K562 (cell line): ENCODE measurements at regions not wholly inside any gene's neighbourhood (a gene's known extent, or its start where the extent isn't known, plus 50 kb on each side); places are given as distances from the start of the nearest gene placed in this dataset.

ENCODE experiments used
- ATAC-seq: fragments of 200-7000 bp; cut with Tn5 transposase; 3 replicates; pipeline ENCODE4 v1.9.1; 2020; ENCODE audit warnings: moderate library complexity
- BruUV-seq: library from RNA; stranded (reverse); fragments of 400-500 nt; replicated peaks from 2 replicates; lab custom pipeline; 2021; lab: Mats Ljungman, UMichigan
- CTCF ChIA-PET: fragments of 300-600 bp; formaldehyde crosslinking; extraction: SDS; loops from one replicate; lab custom pipeline; 2021; ENCODE audit warnings: low intra/inter-chr PET ratio; lab: Yijun Ruan, JAX
- POLR2A ChIA-PET: fragments of 300-600, 350-650 bp; sonication (Branson Sonifier 250); formaldehyde crosslinking; extraction: SDS; loops from one replicate; lab custom pipeline; 2021; ENCODE audit warnings: antibody characterized with exemption, inconsistent platforms; lab: Yijun Ruan, JAX
- DNase-seq, 4 experiments: peaks; one replicate each; pipeline versions ENCODE4 v3.0.0 to v3.0.0-alpha.2; 2011 to 2018; ENCODE audit warnings: low spot score in 3 of 4, mixed read lengths in 3 of 4; ENCODE audit errors: extremely low read depth in 1 of 4
- FAIRE-seq: peaks from 2 replicates; lab custom pipeline; 2011; peaks lifted over from hg19 to GRCh38; lab: Jason Lieb, UNC
- H2AFZ ChIP-seq: 2 replicates; pipeline ENCODE4 v1.6.0; 2011; ENCODE audit warnings: low read depth, low read length, control low read depth, inconsistent platforms
- H3K27ac ChIP-seq: fragments of 200-600 bp; 3 replicates; pipeline ENCODE4 v1.8.0; 2011; ENCODE audit warnings: low read depth, mild to moderate bottlenecking, control low read depth, inconsistent platforms, low read length, moderate library complexity, mixed read lengths; ENCODE audit errors: extremely low read depth
- H3K27me3 ChIP-seq, 2 experiments: fragments of 300-600 bp in 1 of 2; 2 replicates in 1 of 2; 3 replicates in 1 of 2; pipeline versions ENCODE4 v1.6.0 to v1.8.0; 2011; ENCODE audit warnings: inconsistent platforms in 2 of 2, low read length in 2 of 2, mild to moderate bottlenecking in 1 of 2, mixed read lengths in 1 of 2, moderate library complexity in 1 of 2; ENCODE audit not compliant: control insufficient read depth in 2 of 2, insufficient read depth in 2 of 2
- H3K36me3 ChIP-seq: fragments of 300-600 bp; 3 replicates; pipeline ENCODE4 v1.8.0; 2011; ENCODE audit warnings: mild to moderate bottlenecking, low read length, inconsistent platforms; ENCODE audit not compliant: control insufficient read depth, insufficient read depth
- H3K4me1 ChIP-seq, 2 experiments: fragments of 200-600 bp in 1 of 2; replicated peaks in 1 of 2; 2 replicates in 1 of 2; 3 replicates in 1 of 2; pipeline versions ENCODE4 v1.5.1 to v1.8.0; 2011; ENCODE audit warnings: inconsistent platforms in 2 of 2, low read length in 2 of 2, mild to moderate bottlenecking in 1 of 2, mixed read lengths in 1 of 2, moderate library complexity in 1 of 2; ENCODE audit not compliant: control insufficient read depth in 2 of 2, insufficient read depth in 2 of 2
- H3K4me2 ChIP-seq: 2 replicates; pipeline ENCODE4 v1.6.1; 2011; ENCODE audit warnings: low read length, control low read depth, inconsistent platforms, mixed read lengths; ENCODE audit not compliant: insufficient read depth
- H3K4me3 ChIP-seq: fragments of 200-600 bp; sonication (generic), shearing (Covaris generic); 2 replicates; pipeline ENCODE4 v1.5.1; 2016; ENCODE audit warnings: control low read depth, inconsistent platforms
- H3K79me2 ChIP-seq: fragments of 200-600 bp; 3 replicates; pipeline ENCODE4 v1.8.0; 2011; ENCODE audit warnings: low read length, inconsistent platforms; ENCODE audit not compliant: control insufficient read depth, insufficient read depth
- H3K9ac ChIP-seq, 2 experiments: 2 replicates each; pipeline versions ENCODE4 v1.6.0 to v1.6.1; 2011; ENCODE audit warnings: low read depth in 2 of 2, low read length in 2 of 2, control low read depth in 1 of 2, inconsistent platforms in 1 of 2, mild to moderate bottlenecking in 1 of 2, mixed read lengths in 1 of 2; ENCODE audit not compliant: insufficient read depth in 1 of 2
- H3K9me1 ChIP-seq: one replicate; pipeline ENCODE4 v1.6.0; 2011; ENCODE audit warnings: inconsistent platforms, mild to moderate bottlenecking, low read length, moderate library complexity; ENCODE audit not compliant: control insufficient read depth, insufficient read depth
- H3K9me3 ChIP-seq: replicated peaks from 2 replicates; pipeline ENCODE4 v1.5.1; 2011; ENCODE audit warnings: low read depth, low read length, inconsistent platforms; ENCODE audit not compliant: control insufficient read depth, insufficient read depth
- H4K20me1 ChIP-seq: replicated peaks from 2 replicates; pipeline ENCODE4 v1.6.1; 2011; ENCODE audit warnings: low read length, inconsistent platforms, mixed read lengths; ENCODE audit not compliant: control insufficient read depth, insufficient read depth
- CC2D1A ChIP-seq: fragments of 450-650 bp; IDR thresholded peaks from 2 replicates; pipeline ENCODE4 v1.6.1; 2017; ENCODE audit warnings: mild to moderate bottlenecking
- NCOA6 ChIP-seq: fragments of 450-650 bp; IDR thresholded peaks from 2 replicates; pipeline ENCODE4 v1.6.1; 2017; ENCODE audit warnings: mild to moderate bottlenecking
- POLR3A ChIP-seq: IDR thresholded peaks from 2 replicates; pipeline ENCODE4 v1.6.1; 2011; ENCODE audit warnings: borderline replicate concordance, mild to moderate bottlenecking, moderate library complexity; ENCODE audit not compliant: insufficient read length, insufficient read depth; ENCODE audit errors: extremely low read depth
- RBM39 ChIP-seq: fragments of 200-400 bp; formaldehyde crosslinking; optimal IDR thresholded peaks from 2 replicates; pipeline ENCODE3; 2018; ENCODE audit warnings: low read depth, low read length
- RUNX1 ChIP-seq: sonication (generic); IDR thresholded peaks from 2 replicates; pipeline ENCODE4 v1.6.1; 2016; ENCODE audit warnings: antibody characterized with exemption, low read depth
- XRCC3 ChIP-seq: fragments of 450-650 bp; IDR thresholded peaks from 2 replicates; pipeline ENCODE4 v1.6.1; 2017; ENCODE audit warnings: mild to moderate bottlenecking, moderate library complexity
- ZBTB17 ChIP-seq: fragments of 450-650 bp; formaldehyde crosslinking; IDR thresholded peaks from 2 replicates; pipeline ENCODE4 v1.4.0; 2020; ENCODE audit warnings: mild to moderate bottlenecking
- ZNF165 ChIP-seq: fragments of 250-450 bp; sonication (Bioruptor Pico); IDR thresholded peaks from 2 replicates; pipeline ENCODE4 v1.4.0; 2020; ENCODE audit warnings: borderline replicate concordance
- WGBS: fragments of 100-300 bp; shearing (Covaris generic); methylation state at CpG from one replicate; pipeline ENCODE4 v1.1.6; 2016; ENCODE audit warnings: low coverage, mixed read lengths; ENCODE audit not compliant: insufficient coverage; ENCODE audit errors: missing lambda C conversion rate; 5-methylcytosine and 5-hydroxymethylcytosine counted together
- in situ Hi-C: fragments of 300-500 bp; cut with MboI; formaldehyde crosslinking; loops from 4 replicates; pipeline ENCODE4 v1.15.0; 2018; ENCODE audit warnings: inconsistent platforms, mixed read lengths
- intact Hi-C: fragments of 100-400 bp; cut with micrococcal nuclease; formaldehyde crosslinking; loops from 2 replicates; pipeline ENCODE4 v1.14.2; 2022
- TF ChIP-seq, protein P1 (sequence below): fragments of 200-800 bp; sonication (Bioruptor generic); IDR thresholded peaks from 2 replicates; pipeline ENCODE4 v1.6.1; 2017; ENCODE audit warnings: missing genetic modification characterization, missing compliant biosample characterization

DNA sequence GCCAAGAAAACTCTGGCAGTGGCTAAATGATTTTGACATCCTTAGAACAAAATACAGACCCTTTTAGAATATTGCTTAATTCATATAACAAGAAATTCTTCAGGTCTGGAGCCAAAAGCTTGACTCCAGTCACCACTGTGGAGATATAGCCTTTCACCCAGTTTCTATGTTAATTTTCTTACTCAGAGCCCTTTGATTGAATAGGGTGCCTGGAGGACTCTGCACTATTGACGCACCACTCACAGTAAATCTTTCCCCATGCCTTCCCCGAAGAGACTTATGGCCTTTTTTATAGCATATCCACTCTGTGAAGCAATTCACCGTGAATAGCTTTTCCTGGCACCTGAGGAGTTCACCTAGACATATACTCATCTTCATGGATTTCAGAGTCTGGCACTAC, 613.8 kb downstream of the ZWINT start:
- DNase-seq, result no peak
- H3K9me3 ChIP-seq, result no peaks in the 10 kb centered on the region
- no peak for FAIRE-seq
- H3K4me1 ChIP-seq, result no peaks in the 10 kb centered on the region
- no peak overlapping the region for H2AFZ ChIP-seq
- no peak overlapping the region for H3K27ac ChIP-seq
- no peak for ATAC-seq
- no peaks in the 10 kb centered on the region for H3K9me1 ChIP-seq
- BruUV-seq, result no TSS peak
- in situ Hi-C loops, result no loop called here
- CTCF ChIA-PET, result no interaction called here
- H3K9ac ChIP-seq, result no peak overlapping the region
- no peaks in the 10 kb centered on the region for H3K79me2 ChIP-seq
- POLR2A ChIA-PET, result no interaction called here
- TF ChIP-seq ZBTB17 (CRISPR knock-in tag) (no peak), RUNX1 (no peak), ZNF165 (CRISPR knock-in tag) (no peak), CC2D1A (no peak), RBM39 (no peak)
- WGBS, result 3% methylated on average over 3 of the region's 3 CpGs
- H3K4me2 ChIP-seq, result no peak overlapping the region
- H4K20me1 ChIP-seq, result no peaks in the 10 kb centered on the region
- intact Hi-C loops, result no loop called here
- no peak overlapping the region for H3K4me3 ChIP-seq
- no peaks in the 10 kb centered on the region for H3K36me3 ChIP-seq
- no peaks in the 10 kb centered on the region for H3K27me3 ChIP-seq

- no peak for FAIRE-seq
- no peak overlapping the region for H2AFZ ChIP-seq
- in situ Hi-C loops, result no loop called here
These were observed 615.1 kb downstream of the ZWINT start for GRCh38 chr10:55746002-55746401.

More at GRCh38 chr10:55746002-55746401, 615.1 kb downstream of the ZWINT start:
- ChIA-PET CTCF (no interaction called here), POLR2A (no interaction called here)
- no peaks in the 10 kb centered on the region for H4K20me1 ChIP-seq
- H3K9me3 ChIP-seq, result no peaks in the 10 kb centered on the region
- no TSS peak for BruUV-seq
- no peaks in the 10 kb centered on the region for H3K27me3 ChIP-seq
- no peaks in the 10 kb centered on the region for H3K79me2 ChIP-seq
- DNase-seq, result no peak
- 0% methylated on average over 1 of the region's 1 CpG for WGBS
- no peak overlapping the region for H3K9ac ChIP-seq
- H3K9me1 ChIP-seq, result no peaks in the 10 kb centered on the region
- no peaks in the 10 kb centered on the region for H3K4me1 ChIP-seq
- no peak overlapping the region for H3K27ac ChIP-seq
- H3K4me3 ChIP-seq, result no peak overlapping the region
- H3K36me3 ChIP-seq, result no peaks in the 10 kb centered on the region
- TF ChIP-seq, protein P1, sequence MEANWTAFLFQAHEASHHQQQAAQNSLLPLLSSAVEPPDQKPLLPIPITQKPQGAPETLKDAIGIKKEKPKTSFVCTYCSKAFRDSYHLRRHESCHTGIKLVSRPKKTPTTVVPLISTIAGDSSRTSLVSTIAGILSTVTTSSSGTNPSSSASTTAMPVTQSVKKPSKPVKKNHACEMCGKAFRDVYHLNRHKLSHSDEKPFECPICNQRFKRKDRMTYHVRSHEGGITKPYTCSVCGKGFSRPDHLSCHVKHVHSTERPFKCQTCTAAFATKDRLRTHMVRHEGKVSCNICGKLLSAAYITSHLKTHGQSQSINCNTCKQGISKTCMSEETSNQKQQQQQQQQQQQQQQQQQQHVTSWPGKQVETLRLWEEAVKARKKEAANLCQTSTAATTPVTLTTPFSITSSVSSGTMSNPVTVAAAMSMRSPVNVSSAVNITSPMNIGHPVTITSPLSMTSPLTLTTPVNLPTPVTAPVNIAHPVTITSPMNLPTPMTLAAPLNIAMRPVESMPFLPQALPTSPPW (CRISPR knock-in tag), result no peak
- TF ChIP-seq POLR3A, result no peak
- TF ChIP-seq NCOA6, result no peak
- no peak for TF ChIP-seq XRCC3
- TF ChIP-seq, all 486 proteins: peak for 0
- no peak for ATAC-seq
- H3K4me2 ChIP-seq, result no peak overlapping the region
- intact Hi-C loops, result no loop called here
